Endothelial cell of umbilical vein (primary cell): ENCODE measurements at regions not wholly inside any gene's neighbourhood (a gene's known extent, or its start where the extent isn't known, plus 50 kb on each side); places are given as distances from the start of the nearest gene placed in this dataset.

Source experiments
- BruUV-seq: library from RNA; stranded (reverse); fragments of 400-500 nt; replicated peaks from 2 replicates; lab custom pipeline; 2021; lab: Mats Ljungman, UMichigan
- CTCF ChIA-PET: fragments of 300-600, 350-600 bp; sonication (Branson Sonifier 250); formaldehyde crosslinking; loops from one replicate; lab custom pipeline; 2021; ENCODE audit warnings: antibody characterized with exemption, inconsistent platforms; lab: Charles Lee
- POLR2A ChIA-PET: fragments of 300-600, 350-600 bp; sonication (Branson Sonifier 250); formaldehyde crosslinking; loops from one replicate; lab custom pipeline; 2021; ENCODE audit warnings: antibody characterized with exemption, inconsistent platforms; lab: Charles Lee
- DNase-seq: peaks from one replicate; pipeline ENCODE4 v3.0.0-alpha.2; 2011; ENCODE audit warnings: low read depth, low spot score
- FAIRE-seq: peaks from 2 replicates; lab custom pipeline; 2011; peaks lifted over from hg19 to GRCh38; lab: Jason Lieb, UNC
- H2AFZ ChIP-seq: 2 replicates; pipeline ENCODE4 v1.6.0; 2012; ENCODE audit warnings: low read depth, low read length, control low read depth, inconsistent platforms
- H3K27ac ChIP-seq: 2 replicates; pipeline ENCODE4 v1.5.1; 2011; ENCODE audit warnings: low read depth, mild to moderate bottlenecking, control low read depth, low read length, moderate library complexity; ENCODE audit not compliant: insufficient read depth
- H3K27me3 ChIP-seq, 2 experiments: 2 replicates each; pipeline versions ENCODE4 v1.6.0 to v1.6.1; 2011; ENCODE audit warnings: low read length in 2 of 2, mixed read lengths in 1 of 2; ENCODE audit not compliant: control insufficient read depth in 2 of 2, insufficient read depth in 2 of 2
- H3K36me3 ChIP-seq, 2 experiments: 2 replicates in 1 of 2; 3 replicates in 1 of 2; pipeline ENCODE4 v1.5.1; 2011; ENCODE audit warnings: low read length in 2 of 2, mild to moderate bottlenecking in 1 of 2, moderate library complexity in 1 of 2; ENCODE audit not compliant: control insufficient read depth in 2 of 2, insufficient read depth in 2 of 2; ENCODE audit errors: extremely low read depth in 1 of 2
- H3K4me1 ChIP-seq: 3 replicates; pipeline ENCODE4 v1.5.1; 2011; ENCODE audit warnings: mild to moderate bottlenecking, low read length; ENCODE audit not compliant: control insufficient read depth, insufficient read depth; ENCODE audit errors: extremely low read depth
- H3K4me2 ChIP-seq: 2 replicates; pipeline ENCODE4 v1.6.1; 2011; ENCODE audit warnings: low read length, control low read depth, mixed read lengths; ENCODE audit not compliant: insufficient read depth
- H3K4me3 ChIP-seq, 3 experiments: fragments of 200-600 bp in 1 of 3; sonication (generic), shearing (Covaris generic) in 1 of 3; replicated peaks in 1 of 3; 2 replicates each; pipeline ENCODE4 v1.5.1; 2011 to 2016; ENCODE audit warnings: control low read depth in 3 of 3, low read length in 3 of 3, mild to moderate bottlenecking in 2 of 3, inconsistent platforms in 1 of 3, low read depth in 1 of 3, moderate library complexity in 1 of 3; ENCODE audit not compliant: insufficient read depth in 1 of 3
- H3K79me2 ChIP-seq: 2 replicates; pipeline ENCODE4 v1.6.0; 2012; ENCODE audit warnings: low read length, inconsistent platforms; ENCODE audit not compliant: control insufficient read depth, insufficient read depth
- H3K9ac ChIP-seq: replicated peaks from 2 replicates; pipeline ENCODE3; 2011; ENCODE audit warnings: low read length, control low read depth; ENCODE audit not compliant: insufficient read depth; ENCODE audit errors: extremely low read depth
- H3K9me1 ChIP-seq: replicated peaks from 3 replicates; pipeline ENCODE4 v1.6.0; 2011; ENCODE audit warnings: mild to moderate bottlenecking, low read length; ENCODE audit not compliant: control insufficient read depth, insufficient read depth; ENCODE audit errors: extremely low read depth
- H3K9me3 ChIP-seq: replicated peaks from 2 replicates; pipeline ENCODE4 v1.5.1; 2012; ENCODE audit warnings: low read length, inconsistent platforms; ENCODE audit not compliant: control insufficient read depth, insufficient read depth
- H4K20me1 ChIP-seq: replicated peaks from 2 replicates; pipeline ENCODE3; 2011; ENCODE audit warnings: mild to moderate bottlenecking, low read length; ENCODE audit not compliant: control insufficient read depth, insufficient read depth; ENCODE audit errors: extremely low read depth
- FOS ChIP-seq: IDR thresholded peaks from 2 replicates; pipeline ENCODE4 v1.6.1; 2011; ENCODE audit warnings: mild to moderate bottlenecking, low read length, moderate library complexity, borderline replicate concordance; ENCODE audit not compliant: insufficient read depth
- MAX ChIP-seq: IDR thresholded peaks from 2 replicates; pipeline ENCODE4 v1.6.1; 2011; ENCODE audit not compliant: insufficient read depth, insufficient read length
- MYC ChIP-seq: IDR thresholded peaks from one replicate; pipeline ENCODE4 v1.6.1; 2011; ENCODE audit warnings: mild to moderate bottlenecking, low read depth, low read length
- POLR2AphosphoS5 ChIP-seq: IDR thresholded peaks from 2 replicates; pipeline ENCODE4 v1.6.1; 2012; ENCODE audit warnings: low read depth, mild to moderate bottlenecking, control low read depth, low read length, moderate library complexity; ENCODE audit not compliant: insufficient read depth
- dilution Hi-C: fragments of 300-500 bp; cut with MboI; formaldehyde crosslinking; loops from one replicate; pipeline ENCODE4 v1.15.0; 2019; ENCODE audit warnings: low sequenced_read_pairs; ENCODE audit not compliant: extremely low pct_ligation_motif_present
- intact Hi-C: fragments of 100-400 bp; cut with micrococcal nuclease; formaldehyde crosslinking; loops from one replicate; pipeline ENCODE4 v1.10.0; 2022

GRCh38 chr4:63700569-63700968 is 708.7 kb downstream of the TECRL start:
- BruUV-seq, result no TSS peak
- CTCF ChIA-PET, result no interaction called here

DNA sequence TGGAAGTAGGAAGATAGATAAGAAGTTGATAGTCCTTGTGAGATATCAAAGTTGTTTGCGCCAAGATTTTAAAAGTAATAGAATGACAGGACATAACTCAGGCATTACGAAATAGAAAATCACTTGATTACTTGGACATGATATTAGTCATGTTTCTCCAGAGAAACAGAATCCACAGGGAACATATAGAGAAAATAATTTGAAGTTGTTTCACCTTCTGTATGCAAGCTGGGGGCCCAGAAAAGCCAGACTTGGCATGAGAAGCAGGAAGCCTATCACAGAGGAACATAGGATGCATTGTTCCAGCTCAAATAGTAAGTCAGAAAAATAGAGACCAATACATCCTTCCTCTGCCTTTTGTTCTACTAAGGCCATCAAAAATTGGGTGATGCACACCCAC is 715.9 kb downstream of the TECRL start:
- Histone ChIP-seq H3K36me3 (no peaks in the 10 kb centered on the region), H2AFZ (no peak overlapping the region), H3K4me3 (no peak overlapping the region), H3K79me2 (no peaks in the 10 kb centered on the region), H3K4me2 (no peak overlapping the region), H4K20me1 (no peaks in the 10 kb centered on the region), H3K4me1 (no peaks in the 10 kb centered on the region), H3K9me1 (no peaks in the 10 kb centered on the region), H3K9ac (no peak overlapping the region), H3K27ac (no peak overlapping the region), H3K9me3 (peaks cover 2% of the 10 kb centered on the region), H3K27me3 (no peaks in the 10 kb centered on the region)
- intact Hi-C loops, result no loop called here
- CTCF ChIA-PET, result no interaction called here
- POLR2A ChIA-PET, result no interaction called here
- DNase-seq, result no peak
- TF ChIP-seq POLR2AphosphoS5, result no peak
- TF ChIP-seq FOS, result no peak
- TF ChIP-seq MYC, result no peak
- no TSS peak for BruUV-seq
- no peak for FAIRE-seq
- dilution Hi-C loops, result no loop called here

More at GRCh38 chr4:63700569-63700968, 708.7 kb downstream of the TECRL start:
- TF ChIP-seq MAX, result no peak
- no peak for TF ChIP-seq MYC
- dilution Hi-C loops, result no loop called here
- Histone ChIP-seq H3K9me1 (no peaks in the 10 kb centered on the region), H3K79me2 (no peaks in the 10 kb centered on the region), H3K9me3 (peaks cover 4% of the 10 kb centered on the region), H3K9ac (no peak overlapping the region), H4K20me1 (no peaks in the 10 kb centered on the region), H3K4me2 (no peak overlapping the region), H2AFZ (no peak overlapping the region), H3K36me3 (no peaks in the 10 kb centered on the region), H3K4me1 (no peaks in the 10 kb centered on the region), H3K27me3 (no peaks in the 10 kb centered on the region), H3K27ac (no peak overlapping the region), H3K4me3 (no peak overlapping the region)
- DNase-seq (no peak), FAIRE-seq (no peak)
- intact Hi-C loops, result no loop called here
- POLR2A ChIA-PET, result no interaction called here
